ENCODE measurements at regions not wholly inside any gene's neighbourhood (a gene's known extent, or its start where the extent isn't known, plus 50 kb on each side); places are given as distances from the start of the nearest gene placed in this dataset.

- TF ChIP-seq FOSL1 (IDR thresholded peaks at IDR 0.05; ENCODE audit: insufficient read depth, low read depth, low read length): no peak
- no peak for TF ChIP-seq POLR2A (IDR thresholded peaks at IDR 0.05; ENCODE audit: control extremely low read depth in 1 of 2, low read depth in 2 of 2, low read length in 2 of 2)
- TF ChIP-seq MAX (IDR thresholded peaks at IDR 0.05): no peak
- TF ChIP-seq NANOG (IDR thresholded peaks at IDR 0.05; ENCODE audit: insufficient read depth, low read depth, low read length, poor library complexity, severe bottlenecking): no peak
- no peak for TF ChIP-seq TEAD4 (IDR thresholded peaks at IDR 0.05; ENCODE audit: low read depth, low read length)
- no peak for TF ChIP-seq GTF2F1 (IDR thresholded peaks at IDR 0.05; ENCODE audit: borderline replicate concordance, low read depth, low read length)
Measured at GRCh38 chr20:11378252-11378651, 539.4 kb upstream of the BTBD3 start (continued).

Measured in H1 (cell line).